GM19324 (cell line): ENCODE measurements at regions not wholly inside any gene's neighbourhood (a gene's known extent, or its start where the extent isn't known, plus 50 kb on each side); places are given as distances from the start of the nearest gene placed in this dataset.

ENCODE experiments used
- ATAC-seq: cut with Tn5 transposase; IDR thresholded peaks from one replicate; pipeline ENCODE4 v1.9.1; 2021; ENCODE audit warnings: mild to moderate bottlenecking, moderate library complexity; ENCODE audit not compliant: unreplicated experiment, low FRiP score

GRCh38 chr4:19729886-19730651 lies 521.6 kb upstream of the SLIT2 start:
- no peak for ATAC-seq

- no peak for ATAC-seq
These were observed 522.9 kb upstream of the SLIT2 start for GRCh38 chr4:19728773-19729172.

GRCh38 chr4:19727141-19727540 lies 524.6 kb upstream of the SLIT2 start:
- ATAC-seq, result no peak

GRCh38 chr4:19725130-19725529 lies 526.6 kb upstream of the SLIT2 start:
- ATAC-seq, result no peak

- no peak for ATAC-seq
These were observed 529.3 kb upstream of the SLIT2 start for GRCh38 chr4:19722404-19722803.

GRCh38 chr4:19721587-19721986 lies 530.1 kb upstream of the SLIT2 start:
- ATAC-seq, result no peak

- no peak for ATAC-seq
These were observed 531.1 kb upstream of the SLIT2 start for GRCh38 chr4:19720610-19721009.

GRCh38 chr4:19720190-19720589 lies 531.5 kb upstream of the SLIT2 start:
- ATAC-seq, result no peak

GRCh38 chr4:19711871-19712270 lies 539.8 kb upstream of the SLIT2 start:
- no peak for ATAC-seq

- no peak for ATAC-seq
These were observed 543.8 kb upstream of the SLIT2 start for GRCh38 chr4:19707876-19708275.

- no peak for ATAC-seq
These were observed 548.3 kb upstream of the SLIT2 start for GRCh38 chr4:19703391-19703790.

- ATAC-seq, result no peak
These were observed 550.7 kb upstream of the SLIT2 start for GRCh38 chr4:19700992-19701391.

- no peak for ATAC-seq
These were observed 552.7 kb upstream of the SLIT2 start for GRCh38 chr4:19698961-19699360.

GRCh38 chr4:19694812-19695211 lies 556.9 kb upstream of the SLIT2 start:
- ATAC-seq, result no peak

GRCh38 chr4:19693936-19694570 lies 557.7 kb upstream of the SLIT2 start:
- no peak for ATAC-seq

- ATAC-seq, result no peak
These were observed 562.2 kb upstream of the SLIT2 start for GRCh38 chr4:19689511-19689910.

GRCh38 chr4:19686456-19686855 lies 565.2 kb upstream of the SLIT2 start:
- ATAC-seq, result no peak

GRCh38 chr4:19684084-19684483 lies 567.6 kb upstream of the SLIT2 start:
- ATAC-seq, result no peak

- no peak for ATAC-seq
These were observed 568.3 kb upstream of the SLIT2 start for GRCh38 chr4:19683426-19683825.

GRCh38 chr4:19677211-19677610 lies 574.5 kb upstream of the SLIT2 start:
- ATAC-seq, result no peak

GRCh38 chr4:19675172-19675811 lies 576.4 kb upstream of the SLIT2 start:
- ATAC-seq, result no peak

GRCh38 chr4:19659101-19659500 lies 592.6 kb upstream of the SLIT2 start:
- ATAC-seq, result no peak
